GM23338 (cell line): ENCODE measurements at regions not wholly inside any gene's neighbourhood (a gene's known extent, or its start where the extent isn't known, plus 50 kb on each side); places are given as distances from the start of the nearest gene placed in this dataset.

Experiments
- ATAC-seq: fragments of 200-7000 bp; cut with Tn5 transposase; 3 replicates; pipeline ENCODE4 v1.9.1; 2020
- DNase-seq: peaks from one replicate; pipeline ENCODE4 v3.0.0-alpha.2; 2015; ENCODE audit warnings: low spot score
- H2AFZ ChIP-seq: fragments of 200-600 bp; sonication (generic); 2 replicates; pipeline ENCODE4 v1.8.0; 2016; ENCODE audit warnings: antibody characterized with exemption, mild to moderate bottlenecking, moderate library complexity
- H3F3A ChIP-seq: fragments of 200-600 bp; sonication (generic); replicated peaks from 2 replicates; pipeline ENCODE4 v1.8.0; 2017; ENCODE audit warnings: antibody characterized with exemption, mixed run types, low read depth
- H3K27ac ChIP-seq: fragments of 200-600 bp; sonication (generic); 2 replicates; pipeline ENCODE4 v1.6.1; 2016; ENCODE audit warnings: low read depth
- H3K27me3 ChIP-seq: fragments of 200-600 bp; sonication (generic); 2 replicates; pipeline ENCODE4 v1.8.0; 2016; ENCODE audit warnings: mild to moderate bottlenecking, mixed run types, moderate library complexity; ENCODE audit not compliant: insufficient read depth
- H3K36me3 ChIP-seq: fragments of 200-600 bp; sonication (generic); 2 replicates; pipeline ENCODE4 v1.8.0; 2016; ENCODE audit warnings: mild to moderate bottlenecking; ENCODE audit not compliant: insufficient read depth
- H3K4me1 ChIP-seq: fragments of 200-600 bp; sonication (generic); 2 replicates; pipeline ENCODE4 v1.8.0; 2016; ENCODE audit warnings: mild to moderate bottlenecking, moderate library complexity; ENCODE audit not compliant: insufficient read depth
- H3K4me2 ChIP-seq: fragments of 200-600 bp; sonication (generic); 2 replicates; pipeline ENCODE4 v1.7.1; 2017; ENCODE audit warnings: mixed run types
- H3K4me3 ChIP-seq: fragments of 200-600 bp; sonication (generic); 2 replicates; pipeline ENCODE4 v1.6.1; 2016; ENCODE audit warnings: mixed run types
- H3K79me2 ChIP-seq: fragments of 200-600 bp; sonication (generic); replicated peaks from 2 replicates; pipeline ENCODE4 v1.8.0; 2017; ENCODE audit warnings: mild to moderate bottlenecking; ENCODE audit not compliant: insufficient read depth
- H3K9me2 ChIP-seq: fragments of 200-600 bp; sonication (generic); 2 replicates; pipeline ENCODE4 v1.8.0; 2017; ENCODE audit not compliant: insufficient read depth
- H4K20me1 ChIP-seq: fragments of 200-600 bp; sonication (generic); replicated peaks from 2 replicates; pipeline ENCODE4 v1.8.0; 2017; ENCODE audit warnings: mild to moderate bottlenecking; ENCODE audit not compliant: insufficient read depth
- H3K27ac Mint-ChIP-seq: 2 replicates; pipeline ENCODE4 v1.8.0; 2020; ENCODE audit warnings: inconsistent platforms, mild to moderate bottlenecking, moderate library complexity, mixed read lengths
- H3K27me3 Mint-ChIP-seq: 3 replicates; pipeline ENCODE4 v1.8.0; 2022; ENCODE audit warnings: low read depth, mild to moderate bottlenecking, moderate library complexity, mixed read lengths, inconsistent platforms; ENCODE audit not compliant: insufficient read depth, poor library complexity
- H3K36me3 Mint-ChIP-seq: 3 replicates; pipeline ENCODE4 v1.8.0; 2021; ENCODE audit warnings: low read depth, mild to moderate bottlenecking, inconsistent platforms, moderate library complexity, mixed read lengths
- H3K4me1 Mint-ChIP-seq: 3 replicates; pipeline ENCODE4 v1.8.0; 2020; ENCODE audit warnings: mild to moderate bottlenecking, inconsistent platforms, mixed read lengths
- H3K4me3 Mint-ChIP-seq: 3 replicates; pipeline ENCODE4 v1.8.0; 2021; ENCODE audit warnings: moderate library complexity, mild to moderate bottlenecking, inconsistent platforms, mixed read lengths
- H3K9me3 Mint-ChIP-seq: 3 replicates; pipeline ENCODE4 v1.8.0; 2020; ENCODE audit warnings: moderate library complexity, mild to moderate bottlenecking, inconsistent platforms, mixed read lengths
- CREB1 ChIP-seq: fragments of 250-450 bp; sonication (Bioruptor Pico); IDR thresholded peaks from 2 replicates; pipeline ENCODE4 v1.5.0; 2020; ENCODE audit warnings: low read depth, mild to moderate bottlenecking, moderate library complexity
- EZH2 ChIP-seq: fragments of 200-600 bp; sonication (generic); IDR thresholded peaks from one replicate; pipeline ENCODE4 v1.8.0; 2017; ENCODE audit warnings: antibody characterized with exemption, mild to moderate bottlenecking, low read depth; ENCODE audit not compliant: unreplicated experiment
- EZH2phosphoT487 ChIP-seq: fragments of 200-600 bp; sonication (generic); IDR thresholded peaks from one replicate; pipeline ENCODE4 v1.8.1; 2018; ENCODE audit warnings: antibody characterized with exemption; ENCODE audit not compliant: unreplicated experiment
- JUNB ChIP-seq: IDR thresholded peaks from one replicate; pipeline ENCODE4 v1.6.1; 2016; ENCODE audit warnings: antibody characterized with exemption; ENCODE audit not compliant: unreplicated experiment
- NANOG ChIP-seq: IDR thresholded peaks from 2 replicates; pipeline ENCODE4 v1.6.1; 2016; ENCODE audit warnings: antibody characterized with exemption, borderline replicate concordance
- POLR2AphosphoS5 ChIP-seq: IDR thresholded peaks from 2 replicates; pipeline ENCODE4 v1.6.1; 2016; ENCODE audit warnings: antibody characterized with exemption, low read depth
- STAT1 ChIP-seq: IDR thresholded peaks from one replicate; pipeline ENCODE4 v1.6.1; 2016; ENCODE audit warnings: antibody characterized with exemption; ENCODE audit not compliant: unreplicated experiment
- ZNF114 ChIP-seq: fragments of 250-450 bp; sonication (Bioruptor Pico); IDR thresholded peaks from 2 replicates; pipeline ENCODE4 v1.5.0; 2020; ENCODE audit warnings: mild to moderate bottlenecking, moderate library complexity
- ZNF331 ChIP-seq: fragments of 250-450 bp; sonication (Bioruptor Pico); IDR thresholded peaks from 2 replicates; pipeline ENCODE4 v1.5.0; 2020; ENCODE audit warnings: low read depth, mild to moderate bottlenecking, moderate library complexity
- TF ChIP-seq, protein P1 (sequence below): fragments of 250-450 bp; sonication (Bioruptor Pico); IDR thresholded peaks from 2 replicates; pipeline ENCODE4 v1.5.0; 2020; ENCODE audit warnings: mild to moderate bottlenecking, moderate library complexity
- TF ChIP-seq, protein P2 (sequence below): IDR thresholded peaks from one replicate; pipeline ENCODE4 v1.6.1; 2018; ENCODE audit warnings: antibody characterized with exemption; ENCODE audit not compliant: unreplicated experiment
- TF ChIP-seq, protein P3 (sequence below), 2 experiments: fragments of 200-600 bp in 1 of 2; sonication (generic) in 1 of 2; conservative IDR thresholded peaks; 2 replicates each; pipeline versions ENCODE4 v1.5.1 to v1.6.1; 2016 to 2017; ENCODE audit warnings: antibody characterized with exemption in 2 of 2, low read depth in 2 of 2, mild to moderate bottlenecking in 2 of 2, moderate library complexity in 1 of 2
- TF ChIP-seq, protein P4 (sequence below): IDR thresholded peaks from 2 replicates; pipeline ENCODE4 v1.6.1; 2016; ENCODE audit warnings: antibody characterized with exemption

DNA sequence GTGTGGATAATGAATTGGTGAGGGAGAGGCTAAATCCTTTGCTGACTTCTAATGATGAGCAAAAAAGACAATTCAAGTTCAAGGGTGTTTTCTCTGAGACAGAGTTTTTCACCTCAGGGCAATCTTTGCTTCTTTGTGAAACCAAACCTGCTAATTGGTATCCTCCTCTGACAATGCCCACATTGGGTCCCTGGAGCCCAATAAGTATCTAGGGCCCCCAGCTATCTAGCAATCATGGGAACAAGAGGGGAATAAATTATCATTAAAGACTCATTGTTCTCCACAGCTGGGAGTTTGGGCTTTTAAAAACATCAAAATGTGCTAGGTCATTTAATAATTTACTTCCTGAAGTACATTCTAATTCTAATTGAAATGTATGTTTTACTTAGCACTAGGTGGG lies 227.3 kb downstream of the TMEM167A start:
- H3F3A ChIP-seq, result no peaks in the 10 kb centered on the region
- TF ChIP-seq NANOG, result no peak
- TF ChIP-seq EZH2, result no peak
- TF ChIP-seq ZNF114 (CRISPR knock-in tag), result no peak
- TF ChIP-seq, protein P1, sequence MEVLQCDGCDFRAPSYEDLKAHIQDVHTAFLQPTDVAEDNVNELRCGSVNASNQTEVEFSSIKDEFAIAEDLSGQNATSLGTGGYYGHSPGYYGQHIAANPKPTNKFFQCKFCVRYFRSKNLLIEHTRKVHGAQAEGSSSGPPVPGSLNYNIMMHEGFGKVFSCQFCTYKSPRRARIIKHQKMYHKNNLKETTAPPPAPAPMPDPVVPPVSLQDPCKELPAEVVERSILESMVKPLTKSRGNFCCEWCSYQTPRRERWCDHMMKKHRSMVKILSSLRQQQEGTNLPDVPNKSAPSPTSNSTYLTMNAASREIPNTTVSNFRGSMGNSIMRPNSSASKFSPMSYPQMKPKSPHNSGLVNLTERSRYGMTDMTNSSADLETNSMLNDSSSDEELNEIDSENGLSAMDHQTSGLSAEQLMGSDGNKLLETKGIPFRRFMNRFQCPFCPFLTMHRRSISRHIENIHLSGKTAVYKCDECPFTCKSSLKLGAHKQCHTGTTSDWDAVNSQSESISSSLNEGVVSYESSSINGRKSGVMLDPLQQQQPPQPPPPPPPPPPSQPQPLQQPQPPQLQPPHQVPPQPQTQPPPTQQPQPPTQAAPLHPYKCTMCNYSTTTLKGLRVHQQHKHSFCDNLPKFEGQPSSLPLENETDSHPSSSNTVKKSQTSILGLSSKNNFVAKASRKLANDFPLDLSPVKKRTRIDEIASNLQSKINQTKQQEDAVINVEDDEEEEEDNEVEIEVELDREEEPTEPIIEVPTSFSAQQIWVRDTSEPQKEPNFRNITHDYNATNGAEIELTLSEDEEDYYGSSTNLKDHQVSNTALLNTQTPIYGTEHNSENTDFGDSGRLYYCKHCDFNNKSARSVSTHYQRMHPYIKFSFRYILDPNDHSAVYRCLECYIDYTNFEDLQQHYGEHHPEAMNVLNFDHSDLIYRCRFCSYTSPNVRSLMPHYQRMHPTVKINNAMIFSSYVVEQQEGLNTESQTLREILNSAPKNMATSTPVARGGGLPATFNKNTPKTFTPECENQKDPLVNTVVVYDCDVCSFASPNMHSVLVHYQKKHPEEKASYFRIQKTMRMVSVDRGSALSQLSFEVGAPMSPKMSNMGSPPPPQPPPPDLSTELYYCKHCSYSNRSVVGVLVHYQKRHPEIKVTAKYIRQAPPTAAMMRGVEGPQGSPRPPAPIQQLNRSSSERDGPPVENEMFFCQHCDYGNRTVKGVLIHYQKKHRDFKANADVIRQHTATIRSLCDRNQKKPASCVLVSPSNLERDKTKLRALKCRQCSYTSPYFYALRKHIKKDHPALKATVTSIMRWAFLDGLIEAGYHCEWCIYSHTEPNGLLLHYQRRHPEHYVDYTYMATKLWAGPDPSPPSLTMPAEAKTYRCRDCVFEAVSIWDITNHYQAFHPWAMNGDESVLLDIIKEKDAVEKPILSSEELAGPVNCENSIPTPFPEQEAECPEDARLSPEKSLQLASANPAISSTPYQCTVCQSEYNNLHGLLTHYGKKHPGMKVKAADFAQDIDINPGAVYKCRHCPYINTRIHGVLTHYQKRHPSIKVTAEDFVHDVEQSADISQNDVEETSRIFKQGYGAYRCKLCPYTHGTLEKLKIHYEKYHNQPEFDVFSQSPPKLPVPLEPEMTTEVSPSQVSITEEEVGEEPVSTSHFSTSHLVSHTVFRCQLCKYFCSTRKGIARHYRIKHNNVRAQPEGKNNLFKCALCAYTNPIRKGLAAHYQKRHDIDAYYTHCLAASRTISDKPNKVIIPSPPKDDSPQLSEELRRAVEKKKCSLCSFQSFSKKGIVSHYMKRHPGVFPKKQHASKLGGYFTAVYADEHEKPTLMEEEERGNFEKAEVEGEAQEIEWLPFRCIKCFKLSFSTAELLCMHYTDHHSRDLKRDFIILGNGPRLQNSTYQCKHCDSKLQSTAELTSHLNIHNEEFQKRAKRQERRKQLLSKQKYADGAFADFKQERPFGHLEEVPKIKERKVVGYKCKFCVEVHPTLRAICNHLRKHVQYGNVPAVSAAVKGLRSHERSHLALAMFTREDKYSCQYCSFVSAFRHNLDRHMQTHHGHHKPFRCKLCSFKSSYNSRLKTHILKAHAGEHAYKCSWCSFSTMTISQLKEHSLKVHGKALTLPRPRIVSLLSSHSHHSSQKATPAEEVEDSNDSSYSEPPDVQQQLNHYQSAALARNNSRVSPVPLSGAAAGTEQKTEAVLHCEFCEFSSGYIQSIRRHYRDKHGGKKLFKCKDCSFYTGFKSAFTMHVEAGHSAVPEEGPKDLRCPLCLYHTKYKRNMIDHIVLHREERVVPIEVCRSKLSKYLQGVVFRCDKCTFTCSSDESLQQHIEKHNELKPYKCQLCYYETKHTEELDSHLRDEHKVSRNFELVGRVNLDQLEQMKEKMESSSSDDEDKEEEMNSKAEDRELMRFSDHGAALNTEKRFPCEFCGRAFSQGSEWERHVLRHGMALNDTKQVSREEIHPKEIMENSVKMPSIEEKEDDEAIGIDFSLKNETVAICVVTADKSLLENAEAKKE, result no peak
- no peak for TF ChIP-seq EZH2phosphoT487
- TF ChIP-seq ZNF331 (CRISPR knock-in tag), result no peak
- no peak for TF ChIP-seq CREB1 (CRISPR knock-in tag)
- no peak for TF ChIP-seq JUNB
- TF ChIP-seq, protein P2, sequence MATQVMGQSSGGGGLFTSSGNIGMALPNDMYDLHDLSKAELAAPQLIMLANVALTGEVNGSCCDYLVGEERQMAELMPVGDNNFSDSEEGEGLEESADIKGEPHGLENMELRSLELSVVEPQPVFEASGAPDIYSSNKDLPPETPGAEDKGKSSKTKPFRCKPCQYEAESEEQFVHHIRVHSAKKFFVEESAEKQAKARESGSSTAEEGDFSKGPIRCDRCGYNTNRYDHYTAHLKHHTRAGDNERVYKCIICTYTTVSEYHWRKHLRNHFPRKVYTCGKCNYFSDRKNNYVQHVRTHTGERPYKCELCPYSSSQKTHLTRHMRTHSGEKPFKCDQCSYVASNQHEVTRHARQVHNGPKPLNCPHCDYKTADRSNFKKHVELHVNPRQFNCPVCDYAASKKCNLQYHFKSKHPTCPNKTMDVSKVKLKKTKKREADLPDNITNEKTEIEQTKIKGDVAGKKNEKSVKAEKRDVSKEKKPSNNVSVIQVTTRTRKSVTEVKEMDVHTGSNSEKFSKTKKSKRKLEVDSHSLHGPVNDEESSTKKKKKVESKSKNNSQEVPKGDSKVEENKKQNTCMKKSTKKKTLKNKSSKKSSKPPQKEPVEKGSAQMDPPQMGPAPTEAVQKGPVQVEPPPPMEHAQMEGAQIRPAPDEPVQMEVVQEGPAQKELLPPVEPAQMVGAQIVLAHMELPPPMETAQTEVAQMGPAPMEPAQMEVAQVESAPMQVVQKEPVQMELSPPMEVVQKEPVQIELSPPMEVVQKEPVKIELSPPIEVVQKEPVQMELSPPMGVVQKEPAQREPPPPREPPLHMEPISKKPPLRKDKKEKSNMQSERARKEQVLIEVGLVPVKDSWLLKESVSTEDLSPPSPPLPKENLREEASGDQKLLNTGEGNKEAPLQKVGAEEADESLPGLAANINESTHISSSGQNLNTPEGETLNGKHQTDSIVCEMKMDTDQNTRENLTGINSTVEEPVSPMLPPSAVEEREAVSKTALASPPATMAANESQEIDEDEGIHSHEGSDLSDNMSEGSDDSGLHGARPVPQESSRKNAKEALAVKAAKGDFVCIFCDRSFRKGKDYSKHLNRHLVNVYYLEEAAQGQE, result no peak
- no peak for TF ChIP-seq STAT1
- TF ChIP-seq, protein P3, sequence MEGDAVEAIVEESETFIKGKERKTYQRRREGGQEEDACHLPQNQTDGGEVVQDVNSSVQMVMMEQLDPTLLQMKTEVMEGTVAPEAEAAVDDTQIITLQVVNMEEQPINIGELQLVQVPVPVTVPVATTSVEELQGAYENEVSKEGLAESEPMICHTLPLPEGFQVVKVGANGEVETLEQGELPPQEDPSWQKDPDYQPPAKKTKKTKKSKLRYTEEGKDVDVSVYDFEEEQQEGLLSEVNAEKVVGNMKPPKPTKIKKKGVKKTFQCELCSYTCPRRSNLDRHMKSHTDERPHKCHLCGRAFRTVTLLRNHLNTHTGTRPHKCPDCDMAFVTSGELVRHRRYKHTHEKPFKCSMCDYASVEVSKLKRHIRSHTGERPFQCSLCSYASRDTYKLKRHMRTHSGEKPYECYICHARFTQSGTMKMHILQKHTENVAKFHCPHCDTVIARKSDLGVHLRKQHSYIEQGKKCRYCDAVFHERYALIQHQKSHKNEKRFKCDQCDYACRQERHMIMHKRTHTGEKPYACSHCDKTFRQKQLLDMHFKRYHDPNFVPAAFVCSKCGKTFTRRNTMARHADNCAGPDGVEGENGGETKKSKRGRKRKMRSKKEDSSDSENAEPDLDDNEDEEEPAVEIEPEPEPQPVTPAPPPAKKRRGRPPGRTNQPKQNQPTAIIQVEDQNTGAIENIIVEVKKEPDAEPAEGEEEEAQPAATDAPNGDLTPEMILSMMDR (conservative IDR thresholded peaks at IDR 0.05; ENCODE audit: low read depth in 2 of 2), result no peak
- TF ChIP-seq, protein P4, sequence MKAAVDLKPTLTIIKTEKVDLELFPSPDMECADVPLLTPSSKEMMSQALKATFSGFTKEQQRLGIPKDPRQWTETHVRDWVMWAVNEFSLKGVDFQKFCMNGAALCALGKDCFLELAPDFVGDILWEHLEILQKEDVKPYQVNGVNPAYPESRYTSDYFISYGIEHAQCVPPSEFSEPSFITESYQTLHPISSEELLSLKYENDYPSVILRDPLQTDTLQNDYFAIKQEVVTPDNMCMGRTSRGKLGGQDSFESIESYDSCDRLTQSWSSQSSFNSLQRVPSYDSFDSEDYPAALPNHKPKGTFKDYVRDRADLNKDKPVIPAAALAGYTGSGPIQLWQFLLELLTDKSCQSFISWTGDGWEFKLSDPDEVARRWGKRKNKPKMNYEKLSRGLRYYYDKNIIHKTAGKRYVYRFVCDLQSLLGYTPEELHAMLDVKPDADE, result no peak
- no peak for TF ChIP-seq POLR2AphosphoS5
- Mint-ChIP-seq H3K27ac (no peak overlapping the region), H3K4me3 (no peak overlapping the region), H3K4me1 (0 out of 3 replicates have a peak, but pooled peaks cover 3% of the 10 kb centered on the region), H3K27me3 (no peaks in the 10 kb centered on the region), H3K9me3 (no peaks in the 10 kb centered on the region; the same call in 1 of the 3 replicates), H3K36me3 (no peaks in the 10 kb centered on the region; the same call in 2 of the 3 replicates)
- no peak for ATAC-seq
- H3K27ac ChIP-seq, result no peak overlapping the region
- no peak overlapping the region for H3K4me3 ChIP-seq
- no peaks in the 10 kb centered on the region for H4K20me1 ChIP-seq
- H3K79me2 ChIP-seq, result no peaks in the 10 kb centered on the region
- no peaks in the 10 kb centered on the region for H3K27me3 ChIP-seq
- H3K4me2 ChIP-seq, result no peak overlapping the region
- no peaks in the 10 kb centered on the region for H3K9me2 ChIP-seq
- H3K4me1 ChIP-seq, result peaks cover 5% of the 10 kb centered on the region; the same call in 1 of the 2 replicates
- H2AFZ ChIP-seq, result no peak overlapping the region
- DNase-seq, result no peak
- H3K36me3 ChIP-seq, result no peaks in the 10 kb centered on the region
